ENCODE measurements at regions not wholly inside any gene's neighbourhood (a gene's known extent, or its start where the extent isn't known, plus 50 kb on each side); places are given as distances from the start of the nearest gene placed in this dataset.

DNA sequence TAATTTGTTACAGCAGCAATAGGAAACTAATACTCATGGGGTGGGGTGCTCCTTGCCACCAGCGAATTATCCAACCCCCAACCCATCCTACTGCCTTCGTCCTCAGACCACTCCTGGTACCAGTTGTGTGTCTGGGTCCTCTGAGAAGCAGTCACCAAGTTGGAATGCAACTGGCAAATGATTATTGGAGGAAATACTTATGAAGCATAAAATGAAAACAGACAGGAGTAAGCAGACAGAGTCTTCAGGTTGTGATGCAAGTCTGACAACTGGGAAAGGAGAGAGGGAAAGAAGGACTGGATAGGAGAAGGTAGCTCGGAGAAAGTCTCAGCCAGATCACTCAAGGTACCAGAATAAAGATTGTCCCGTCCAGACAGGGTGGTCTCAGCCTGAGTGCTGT is 181.1 kb upstream of the ARID2 start:
- TF ChIP-seq GATA2 (IDR thresholded peaks at IDR 0.05; ENCODE audit: low read depth, low read length), result no peak
- no peak for TF ChIP-seq GATA3 (IDR thresholded peaks at IDR 0.05; ENCODE audit: low read depth, low read length)
